ENCODE measurements at regions not wholly inside any gene's neighbourhood (a gene's known extent, or its start where the extent isn't known, plus 50 kb on each side); places are given as distances from the start of the nearest gene placed in this dataset.
"Not testable (repeated sequence)": the region's sequence is repeated elsewhere in the genome, so short reads cannot be mapped to it uniquely, and the experiment has no call there.

- Histone ChIP-seq H3K4me1 (no peaks in the 10 kb centered on the region), H3K4me3 (no peak overlapping the region), H3K36me3 (no peaks in the 10 kb centered on the region), H3K27me3 (no peaks in the 10 kb centered on the region), H3K9me3 (no peaks in the 10 kb centered on the region), H3K27ac (no peak overlapping the region)
- intact Hi-C loops (cut with DNase I) = no loop called here
- no peak for TF ChIP-seq POLR2AphosphoS5 (IDR thresholded peaks at IDR 0.05; ENCODE audit: insufficient read depth in 1 of 2, low read depth in 1 of 2)
- TF ChIP-seq POLR2A (IDR thresholded peaks at IDR 0.05) = no peak
- TF ChIP-seq CTCF (IDR thresholded peaks at IDR 0.05) = no peak
- no peak for DNase-seq (ENCODE audit: extremely low spot score in 2 of 2)
Observed at GRCh38 chr6:14597090-14597489, 479.5 kb downstream of the CD83 start.

DNA sequence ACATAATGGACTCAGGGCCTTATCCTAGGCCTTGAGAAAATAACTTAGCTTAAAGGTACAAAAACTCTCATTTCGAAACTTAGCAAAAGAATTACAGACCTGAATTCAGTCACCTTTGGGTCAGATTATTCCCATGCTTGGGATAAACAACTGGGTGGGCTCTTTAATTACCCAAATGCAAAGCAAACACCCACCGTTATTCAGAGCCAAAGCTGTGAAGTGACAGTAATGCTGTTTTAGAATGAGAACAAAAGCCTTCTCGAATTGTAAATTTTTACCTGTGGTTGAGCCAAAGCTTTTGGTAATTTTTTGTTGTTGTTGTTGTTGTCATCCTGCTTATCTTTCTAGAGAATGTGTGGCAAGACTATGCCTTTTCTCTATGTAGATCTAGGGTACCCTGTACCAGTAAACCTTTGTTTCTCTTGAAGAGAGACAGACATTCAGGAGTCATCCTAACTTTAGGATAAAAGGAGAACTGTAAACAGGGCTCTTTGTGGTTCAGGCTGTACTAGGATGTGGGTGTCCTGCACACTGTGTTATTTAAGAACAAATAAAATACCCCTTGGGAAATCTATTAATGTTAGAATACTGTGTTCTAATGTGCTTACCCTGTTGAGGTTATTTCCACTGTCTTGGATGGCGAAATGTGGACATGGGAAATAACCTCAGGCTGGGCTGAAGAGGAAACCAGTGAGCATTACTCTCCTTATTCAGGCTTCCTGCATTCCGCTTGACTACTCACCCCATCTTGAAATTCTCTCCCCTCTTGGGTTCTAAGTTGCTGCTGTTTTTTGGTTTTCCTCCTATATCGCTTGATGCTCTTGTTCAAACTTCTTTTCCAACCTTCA, 480.7 kb downstream of the CD83 start:
- no peaks in the 10 kb centered on the region for H3K4me1 ChIP-seq
- intact Hi-C loops (cut with DNase I) = no loop called here
- TF ChIP-seq CTCF (IDR thresholded peaks at IDR 0.05) (no peak), POLR2AphosphoS5 (IDR thresholded peaks at IDR 0.05; ENCODE audit: insufficient read depth in 1 of 2, low read depth in 1 of 2) (no peak), POLR2A (IDR thresholded peaks at IDR 0.05) (no peak)

DNA sequence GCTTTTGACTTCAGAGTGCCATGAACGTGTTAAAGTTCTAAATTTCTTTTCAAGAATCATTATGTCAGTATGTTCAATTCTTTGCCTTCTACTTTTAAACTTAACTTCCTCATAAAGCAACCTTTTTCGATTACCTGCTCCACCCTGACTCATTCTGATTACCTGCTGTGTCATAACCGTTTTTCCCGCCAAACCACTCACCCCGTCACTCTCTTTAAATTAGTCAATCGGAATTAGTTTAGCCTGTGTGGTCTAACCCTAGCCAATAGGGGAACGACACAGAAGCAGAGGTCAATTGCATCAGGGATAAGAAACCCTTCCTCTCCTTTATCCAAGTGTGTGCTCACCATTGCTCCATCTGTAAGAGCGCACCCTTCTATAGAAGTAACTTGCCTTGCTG, 482.7 kb downstream of the CD83 start:
- H3K27me3 ChIP-seq; H3K36me3 ChIP-seq; DNase-seq (ENCODE audit: extremely low spot score in 2 of 2); intact Hi-C loops (cut with DNase I); H3K4me3 ChIP-seq; H3K27ac ChIP-seq; H3K4me1 ChIP-seq; H3K9me3 ChIP-seq: not testable (repeated sequence)

More for the DNA sequence above, 480.7 kb downstream of the CD83 start:
- H3K27me3 ChIP-seq = no peaks in the 10 kb centered on the region
- no peaks in the 10 kb centered on the region for H3K9me3 ChIP-seq
- no peaks in the 10 kb centered on the region for H3K36me3 ChIP-seq
- H3K4me3 ChIP-seq = no peak overlapping the region
- no peak for DNase-seq (ENCODE audit: extremely low spot score in 2 of 2)
- H3K27ac ChIP-seq = no peak overlapping the region

DNA sequence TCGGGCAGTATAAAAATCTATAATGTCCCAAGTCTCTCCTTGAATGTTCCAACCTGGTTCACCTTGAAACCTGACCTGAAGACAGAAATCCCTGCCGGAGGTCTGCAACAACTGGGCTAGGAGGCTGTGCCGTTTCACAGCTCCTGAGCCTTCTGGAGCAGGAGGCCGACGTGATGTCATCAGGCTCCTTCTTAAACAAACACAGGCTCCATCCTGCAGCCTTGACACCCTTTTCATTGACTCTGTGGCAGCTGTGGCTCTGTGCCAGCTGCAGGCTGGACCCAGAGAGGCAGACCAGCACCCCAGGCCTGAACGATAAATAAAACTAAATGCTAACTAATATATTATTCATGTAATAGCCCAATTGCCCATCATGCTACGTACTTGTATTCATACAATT, 483.9 kb downstream of the CD83 start:
- intact Hi-C loops (cut with DNase I) = no loop called here
- Histone ChIP-seq H3K4me1 (no peaks in the 10 kb centered on the region), H3K36me3 (no peaks in the 10 kb centered on the region), H3K9me3 (no peaks in the 10 kb centered on the region), H3K4me3 (no peak overlapping the region), H3K27ac (no peak overlapping the region), H3K27me3 (no peaks in the 10 kb centered on the region)
- DNase-seq (ENCODE audit: extremely low spot score in 2 of 2) = peak in 1 of 2 donors; percentile 40
- TF ChIP-seq CTCF (IDR thresholded peaks at IDR 0.05) (no peak), POLR2AphosphoS5 (IDR thresholded peaks at IDR 0.05; ENCODE audit: insufficient read depth in 1 of 2, low read depth in 1 of 2) (no peak), POLR2A (IDR thresholded peaks at IDR 0.05) (no peak)

DNA sequence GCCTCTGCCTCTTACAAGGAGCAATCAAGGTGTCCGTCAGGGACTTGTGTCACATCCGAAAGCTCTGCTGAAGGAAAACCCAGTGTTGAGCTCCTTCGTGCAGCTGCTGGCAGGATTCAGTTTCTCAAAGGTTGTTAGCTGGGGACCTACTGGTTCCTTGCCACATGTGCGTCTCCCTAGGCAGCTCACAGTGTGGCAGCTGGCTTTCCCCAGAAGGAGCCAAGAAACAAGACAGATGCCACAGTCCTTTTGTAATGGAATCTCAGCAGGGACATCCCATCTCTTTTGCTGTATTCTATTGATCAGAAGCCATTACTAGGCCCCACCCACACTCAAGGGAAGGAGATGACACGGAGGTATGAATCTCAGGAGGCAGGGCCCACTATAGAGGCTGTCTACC, 488.8 kb downstream of the CD83 start:
- Histone ChIP-seq H3K4me1 (no peaks in the 10 kb centered on the region), H3K9me3 (no peaks in the 10 kb centered on the region), H3K27me3 (no peaks in the 10 kb centered on the region), H3K36me3 (no peaks in the 10 kb centered on the region), H3K27ac (no peak overlapping the region), H3K4me3 (no peak overlapping the region)
- TF ChIP-seq CTCF (IDR thresholded peaks at IDR 0.05) = no peak
- TF ChIP-seq POLR2AphosphoS5 (IDR thresholded peaks at IDR 0.05; ENCODE audit: insufficient read depth in 1 of 2, low read depth in 1 of 2) = no peak
- no peak for TF ChIP-seq POLR2A (IDR thresholded peaks at IDR 0.05)
- no peak for DNase-seq (ENCODE audit: extremely low spot score in 2 of 2)
- intact Hi-C loops (cut with DNase I) = no loop called here
